WERI-Rb-1 (cell line): ENCODE measurements at regions not wholly inside any gene's neighbourhood (a gene's known extent, or its start where the extent isn't known, plus 50 kb on each side); places are given as distances from the start of the nearest gene placed in this dataset.
"Not testable (repeated sequence)": the region's sequence is repeated elsewhere in the genome, so short reads cannot be mapped to it uniquely, and the experiment has no call there.

Experiments
- DNase-seq: peaks from one replicate; pipeline ENCODE4 v3.0.0-alpha.2; 2020
- H3K27ac ChIP-seq: fragments of 250-450 bp; sonication (Bioruptor Pico); 2 replicates; pipeline ENCODE4 v1.5.1; 2020; ENCODE audit warnings: mild to moderate bottlenecking, moderate library complexity
- H3K27me3 ChIP-seq: fragments of 250-450 bp; sonication (Bioruptor Pico); 2 replicates; pipeline ENCODE4 v1.5.1; 2021; ENCODE audit warnings: mild to moderate bottlenecking, low read depth, moderate library complexity; ENCODE audit not compliant: insufficient read depth, severe bottlenecking
- H3K36me3 ChIP-seq: fragments of 250-450 bp; sonication (Bioruptor Pico); 2 replicates; pipeline ENCODE4 v1.5.1; 2020; ENCODE audit warnings: mild to moderate bottlenecking, moderate library complexity
- H3K4me3 ChIP-seq: 2 replicates; pipeline ENCODE4 v1.5.1; 2011; ENCODE audit warnings: low read depth, mild to moderate bottlenecking, control low read depth, low read length
- H3K9me3 ChIP-seq: fragments of 250-450 bp; sonication (Bioruptor Pico); 2 replicates; pipeline ENCODE4 v1.5.1; 2021; ENCODE audit warnings: mild to moderate bottlenecking, moderate library complexity; ENCODE audit not compliant: severe bottlenecking
- CTCF ChIP-seq: IDR thresholded peaks from 2 replicates; pipeline ENCODE4 v1.5.1; 2011; ENCODE audit warnings: low read depth, mild to moderate bottlenecking, control low read depth, inconsistent platforms, low read length

DNA sequence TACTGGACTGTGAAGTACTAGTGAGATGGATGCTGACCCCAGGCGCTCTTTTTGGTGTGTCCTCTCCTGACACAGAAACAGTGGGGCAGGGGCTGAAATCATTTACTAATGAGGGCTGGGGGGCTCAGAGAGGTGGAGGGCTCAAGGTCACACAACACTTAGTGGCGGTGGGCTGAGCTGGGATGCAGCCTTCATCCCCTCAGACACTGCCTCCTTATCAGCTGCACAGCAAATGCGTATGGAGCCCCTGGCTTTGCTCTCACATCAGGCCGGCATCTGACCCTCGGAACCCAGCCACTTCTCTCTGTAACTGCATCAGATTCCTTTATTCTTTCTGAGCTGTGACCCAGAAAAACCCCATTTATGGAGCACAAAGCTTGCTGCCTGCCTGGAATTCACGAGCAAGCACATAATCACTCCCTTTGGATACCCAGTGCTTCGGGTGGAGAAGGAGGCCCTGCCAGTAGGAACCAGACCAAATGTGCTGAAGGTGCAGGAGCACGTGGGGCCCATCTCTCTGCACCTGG, 736.6 kb downstream of the TBC1D22A start:
- H3K36me3 ChIP-seq, result no peaks in the 10 kb centered on the region
- no peak overlapping the region for H3K27ac ChIP-seq
- H3K9me3 ChIP-seq, result peaks cover 5% of the 10 kb centered on the region
- H3K4me3 ChIP-seq, result no peak overlapping the region
- no peaks in the 10 kb centered on the region for H3K27me3 ChIP-seq
- TF ChIP-seq CTCF, result no peak
- DNase-seq, result no peak

DNA sequence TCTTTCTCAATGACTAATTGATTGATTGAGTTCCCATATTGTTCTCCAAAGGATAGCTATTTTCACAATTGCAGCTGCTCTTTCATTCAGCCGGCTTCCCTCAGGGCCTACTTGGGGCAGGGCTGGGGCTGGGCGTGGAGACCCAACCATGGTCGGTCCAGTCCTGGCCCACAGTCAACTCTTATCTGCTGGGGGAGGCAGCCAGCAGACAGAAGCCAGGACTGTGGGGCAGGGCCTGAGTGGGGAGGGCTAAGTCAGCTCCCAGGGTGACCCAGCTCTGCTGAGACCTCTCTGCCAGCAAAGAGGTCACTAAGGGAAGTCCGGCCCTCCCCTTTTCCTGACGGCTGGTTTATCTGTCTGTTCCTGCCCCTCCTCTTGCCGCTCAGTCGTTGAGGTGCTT, 735.2 kb downstream of the TBC1D22A start:
- Histone ChIP-seq H3K27ac (no peak overlapping the region), H3K27me3 (no peaks in the 10 kb centered on the region), H3K4me3 (no peak overlapping the region), H3K9me3 (peaks cover 5% of the 10 kb centered on the region), H3K36me3 (no peaks in the 10 kb centered on the region)
- DNase-seq, result no peak
- no peak for TF ChIP-seq CTCF

DNA sequence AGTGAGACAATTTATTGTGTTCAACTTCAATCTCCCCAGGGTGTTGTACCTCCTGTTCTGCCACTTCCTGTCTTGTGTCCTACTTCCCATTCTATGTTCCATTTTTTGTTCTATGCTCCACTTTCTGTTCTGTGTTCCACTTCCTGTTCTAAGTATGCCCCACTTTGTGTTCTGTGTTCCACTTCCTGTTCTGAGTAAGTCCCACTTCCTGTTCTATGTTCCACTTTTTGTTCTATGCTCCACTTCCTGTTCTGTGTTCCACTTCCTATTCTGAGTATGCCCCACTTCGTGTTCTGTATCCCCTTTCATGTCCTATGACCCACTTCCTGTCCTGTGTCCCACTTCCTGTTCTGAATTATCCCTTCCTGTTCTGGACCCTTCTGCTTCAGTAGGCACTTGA, 732.7 kb downstream of the TBC1D22A start:
- no peak for DNase-seq
- Histone ChIP-seq H3K36me3 (no peaks in the 10 kb centered on the region), H3K4me3 (no peak overlapping the region), H3K9me3 (peaks cover 5% of the 10 kb centered on the region), H3K27me3 (no peaks in the 10 kb centered on the region), H3K27ac (no peak overlapping the region)
- no peak for TF ChIP-seq CTCF

DNA sequence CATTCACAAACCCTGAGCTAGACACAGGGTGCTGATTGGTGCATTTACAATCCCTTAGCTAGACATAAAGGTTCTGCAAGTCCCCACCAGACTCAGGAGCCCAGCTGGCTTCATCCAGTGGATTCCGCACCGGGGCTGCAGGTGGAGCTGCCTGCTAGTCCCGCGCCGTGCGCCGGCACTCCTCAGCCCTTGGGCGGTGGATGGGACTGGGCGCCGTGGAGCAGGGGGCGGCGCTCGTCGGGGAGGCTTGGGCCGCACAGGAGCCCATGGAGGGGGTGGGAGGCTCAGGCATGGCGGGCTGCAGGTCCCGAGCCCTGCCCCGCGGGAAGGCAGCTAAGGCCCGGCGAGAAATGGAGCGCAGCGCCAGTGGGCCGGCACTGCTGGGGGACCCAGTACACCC, 725.7 kb downstream of the TBC1D22A start:
- not testable (repeated sequence) for DNase-seq, H3K36me3 ChIP-seq, H3K9me3 ChIP-seq, H3K4me3 ChIP-seq, H3K27ac ChIP-seq, H3K27me3 ChIP-seq

DNA sequence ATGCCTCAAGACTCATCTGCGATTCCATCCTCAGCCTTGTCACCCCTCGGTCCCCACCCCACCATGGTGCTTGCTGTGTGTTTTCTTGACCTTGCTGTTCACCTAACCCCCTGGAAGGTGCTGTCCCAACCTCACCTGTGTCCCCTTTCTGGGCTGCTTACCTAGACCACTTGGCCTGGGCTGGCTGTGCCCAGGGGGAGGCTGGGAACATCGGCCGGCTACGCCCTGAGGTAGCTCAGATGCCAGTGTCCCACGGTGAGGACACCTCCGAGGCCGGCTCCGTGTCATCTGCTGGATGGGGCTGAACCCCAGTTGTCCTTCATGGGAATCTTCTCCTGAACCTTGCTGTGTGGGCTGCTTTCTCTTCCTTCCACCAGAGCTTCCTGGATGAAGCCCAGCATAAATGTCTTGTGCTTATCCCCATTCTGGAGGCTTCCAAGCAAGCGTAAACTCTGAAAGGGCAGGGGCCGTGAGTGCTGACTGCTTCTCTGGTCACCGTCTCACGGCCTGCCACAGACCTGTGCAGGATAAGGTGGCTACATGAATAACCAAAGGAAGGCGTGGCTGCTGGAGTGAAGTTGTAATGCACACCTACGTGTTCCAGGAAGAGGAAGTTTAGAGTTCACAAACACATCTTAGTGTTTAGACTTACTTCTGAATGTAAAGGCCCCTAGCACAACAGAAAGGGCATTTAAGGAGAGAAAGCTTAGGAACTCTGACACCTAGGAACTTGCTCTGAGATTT, 724.3 kb downstream of the TBC1D22A start:
- TF ChIP-seq CTCF, result no peak
- Histone ChIP-seq H3K36me3 (no peaks in the 10 kb centered on the region), H3K4me3 (no peak overlapping the region), H3K27me3 (no peaks in the 10 kb centered on the region), H3K9me3 (no peaks in the 10 kb centered on the region), H3K27ac (no peak overlapping the region)
- DNase-seq, result no peak

DNA sequence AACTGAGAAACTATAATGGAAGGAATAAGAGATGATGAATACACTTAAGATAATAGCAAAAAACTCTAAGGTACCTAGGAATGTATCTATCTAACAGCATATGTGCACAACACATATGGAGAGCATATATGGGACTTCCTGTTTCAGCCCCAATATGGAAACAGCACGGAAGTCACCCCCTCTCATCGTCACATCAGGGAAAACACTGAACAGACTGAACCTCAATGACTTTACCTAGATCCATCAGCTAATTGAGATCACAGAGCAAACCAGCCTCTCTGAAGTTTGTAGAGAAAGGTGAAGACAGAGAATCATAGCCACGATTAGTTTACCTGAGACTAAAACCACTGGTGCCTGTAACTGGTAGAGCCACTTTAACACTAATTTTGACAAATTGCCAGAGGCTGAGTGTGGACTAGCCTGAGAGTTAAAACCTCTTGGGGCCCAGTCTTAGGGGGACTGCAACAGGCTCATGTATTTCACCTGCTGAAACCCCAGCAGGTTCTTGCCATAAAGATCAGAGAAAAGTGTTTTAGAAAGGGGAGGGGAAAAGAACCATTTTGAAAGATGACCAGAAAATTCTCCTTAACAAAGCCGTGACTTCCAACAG, 722.6 kb downstream of the TBC1D22A start:
- H3K4me3 ChIP-seq, result no peak overlapping the region
- no peaks in the 10 kb centered on the region for H3K36me3 ChIP-seq
- H3K9me3 ChIP-seq, result no peaks in the 10 kb centered on the region
- no peak overlapping the region for H3K27ac ChIP-seq
- no peak for DNase-seq
- TF ChIP-seq CTCF, result no peak
- H3K27me3 ChIP-seq, result no peaks in the 10 kb centered on the region
